ENCODE measurements at regions not wholly inside any gene's neighbourhood (a gene's known extent, or its start where the extent isn't known, plus 50 kb on each side); places are given as distances from the start of the nearest gene placed in this dataset.

DNA sequence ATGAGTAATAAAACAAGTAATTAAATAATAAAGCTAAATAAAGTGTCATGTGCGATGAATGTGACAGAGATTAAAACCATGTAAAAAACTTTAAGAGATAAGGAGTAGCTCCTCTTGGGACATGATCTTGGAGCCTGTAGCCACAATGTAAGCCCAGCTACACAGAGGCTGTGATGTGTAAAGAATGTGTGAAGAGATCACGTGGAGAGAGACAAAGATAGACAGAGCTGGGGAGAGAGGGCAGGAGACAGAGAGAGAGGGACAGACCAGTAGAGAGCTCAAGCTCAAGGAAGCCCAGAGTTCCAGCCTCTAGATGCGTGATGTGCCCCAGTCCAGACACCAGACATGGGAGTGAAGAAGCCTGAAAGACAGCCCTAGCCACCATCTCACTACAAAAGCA lies 644.1 kb downstream of the TNS3 start:
- TF ChIP-seq, protein P1, sequence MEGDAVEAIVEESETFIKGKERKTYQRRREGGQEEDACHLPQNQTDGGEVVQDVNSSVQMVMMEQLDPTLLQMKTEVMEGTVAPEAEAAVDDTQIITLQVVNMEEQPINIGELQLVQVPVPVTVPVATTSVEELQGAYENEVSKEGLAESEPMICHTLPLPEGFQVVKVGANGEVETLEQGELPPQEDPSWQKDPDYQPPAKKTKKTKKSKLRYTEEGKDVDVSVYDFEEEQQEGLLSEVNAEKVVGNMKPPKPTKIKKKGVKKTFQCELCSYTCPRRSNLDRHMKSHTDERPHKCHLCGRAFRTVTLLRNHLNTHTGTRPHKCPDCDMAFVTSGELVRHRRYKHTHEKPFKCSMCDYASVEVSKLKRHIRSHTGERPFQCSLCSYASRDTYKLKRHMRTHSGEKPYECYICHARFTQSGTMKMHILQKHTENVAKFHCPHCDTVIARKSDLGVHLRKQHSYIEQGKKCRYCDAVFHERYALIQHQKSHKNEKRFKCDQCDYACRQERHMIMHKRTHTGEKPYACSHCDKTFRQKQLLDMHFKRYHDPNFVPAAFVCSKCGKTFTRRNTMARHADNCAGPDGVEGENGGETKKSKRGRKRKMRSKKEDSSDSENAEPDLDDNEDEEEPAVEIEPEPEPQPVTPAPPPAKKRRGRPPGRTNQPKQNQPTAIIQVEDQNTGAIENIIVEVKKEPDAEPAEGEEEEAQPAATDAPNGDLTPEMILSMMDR (IDR thresholded peaks at IDR 0.05): no peak
- no peak for TF ChIP-seq POLR2A (IDR thresholded peaks at IDR 0.05)

All from heart left ventricle (tissue), 13 donors.